ENCODE measurements at regions not wholly inside any gene's neighbourhood (a gene's known extent, or its start where the extent isn't known, plus 50 kb on each side); places are given as distances from the start of the nearest gene placed in this dataset.

DNA sequence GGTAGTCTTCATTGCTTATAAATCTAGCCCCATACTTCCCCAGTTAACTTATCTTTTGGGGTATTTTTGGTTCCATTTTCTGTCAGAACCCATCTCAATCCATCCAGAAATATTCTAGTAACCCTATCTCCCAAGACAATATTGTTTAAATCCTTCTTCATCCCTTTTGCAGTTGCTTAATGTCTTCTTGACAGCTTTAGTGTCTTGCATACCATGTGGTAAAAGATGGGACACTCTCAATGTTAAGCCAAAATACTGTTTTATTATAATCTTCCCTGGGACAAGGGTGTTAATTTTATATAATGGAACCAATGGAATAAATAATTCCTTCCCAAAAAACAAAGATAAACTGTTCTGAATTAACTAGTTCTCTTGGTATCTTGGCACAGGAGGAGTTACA, 450.2 kb downstream of the CCER1 start:
- no peak overlapping the region for H3K27ac ChIP-seq (ENCODE audit: insufficient read length, low read depth, low read length)
- H3K4me1 Mint-ChIP-seq, result no peaks in the 10 kb centered on the region
- no peaks in the 10 kb centered on the region for H3K23me2 ChIP-seq (ENCODE audit: insufficient read length, low read depth, low read length, poor library complexity, severe bottlenecking)
- no peak overlapping the region for H4K5ac ChIP-seq (ENCODE audit: insufficient read length, low read depth, low read length)
- H3K4me2 ChIP-seq (ENCODE audit: insufficient read depth, insufficient read length, low read length), result no peak overlapping the region
- H2AFZ ChIP-seq (ENCODE audit: low read length), result no peak overlapping the region
- no peaks in the 10 kb centered on the region for H4K20me1 ChIP-seq (ENCODE audit: control insufficient read depth, insufficient read depth, insufficient read length)
- H4K91ac ChIP-seq (ENCODE audit: insufficient read length, low read depth, low read length), result no peak overlapping the region
- TF ChIP-seq, protein P1, sequence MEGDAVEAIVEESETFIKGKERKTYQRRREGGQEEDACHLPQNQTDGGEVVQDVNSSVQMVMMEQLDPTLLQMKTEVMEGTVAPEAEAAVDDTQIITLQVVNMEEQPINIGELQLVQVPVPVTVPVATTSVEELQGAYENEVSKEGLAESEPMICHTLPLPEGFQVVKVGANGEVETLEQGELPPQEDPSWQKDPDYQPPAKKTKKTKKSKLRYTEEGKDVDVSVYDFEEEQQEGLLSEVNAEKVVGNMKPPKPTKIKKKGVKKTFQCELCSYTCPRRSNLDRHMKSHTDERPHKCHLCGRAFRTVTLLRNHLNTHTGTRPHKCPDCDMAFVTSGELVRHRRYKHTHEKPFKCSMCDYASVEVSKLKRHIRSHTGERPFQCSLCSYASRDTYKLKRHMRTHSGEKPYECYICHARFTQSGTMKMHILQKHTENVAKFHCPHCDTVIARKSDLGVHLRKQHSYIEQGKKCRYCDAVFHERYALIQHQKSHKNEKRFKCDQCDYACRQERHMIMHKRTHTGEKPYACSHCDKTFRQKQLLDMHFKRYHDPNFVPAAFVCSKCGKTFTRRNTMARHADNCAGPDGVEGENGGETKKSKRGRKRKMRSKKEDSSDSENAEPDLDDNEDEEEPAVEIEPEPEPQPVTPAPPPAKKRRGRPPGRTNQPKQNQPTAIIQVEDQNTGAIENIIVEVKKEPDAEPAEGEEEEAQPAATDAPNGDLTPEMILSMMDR (conservative IDR thresholded peaks at IDR 0.05), result no peak
- no peak overlapping the region for H2BK5ac ChIP-seq (ENCODE audit: insufficient read length, low read length)
- H3K9me3 ChIP-seq (ENCODE audit: control insufficient read depth, low read depth, low read length), result no peaks in the 10 kb centered on the region
- H3K4me3 Mint-ChIP-seq, result no peak overlapping the region
- H3K79me1 ChIP-seq (ENCODE audit: insufficient read depth, low read depth, low read length, poor library complexity, severe bottlenecking), result no peaks in the 10 kb centered on the region
- H3K27me3 Mint-ChIP-seq (ENCODE audit: low read depth), result no peaks in the 10 kb centered on the region
- H3K79me2 ChIP-seq (ENCODE audit: insufficient read depth, low read length), result no peaks in the 10 kb centered on the region
- no peak for DNase-seq
- no peak overlapping the region for H2BK15ac ChIP-seq (ENCODE audit: low read depth, low read length)
- no peak overlapping the region for H3K9ac ChIP-seq (ENCODE audit: extremely low read depth, insufficient read length, low read length)
- H3K27ac Mint-ChIP-seq, result no peak overlapping the region
- H3K4me1 ChIP-seq (ENCODE audit: insufficient read depth, low read length), result no peaks in the 10 kb centered on the region
- no peak overlapping the region for H3K4ac ChIP-seq (ENCODE audit: low read depth, low read length)
- H3K23ac ChIP-seq (ENCODE audit: insufficient read length, low read depth, low read length), result no peak overlapping the region
- H3K14ac ChIP-seq (ENCODE audit: insufficient read depth, low read length), result no peak overlapping the region
- H3K9me3 Mint-ChIP-seq, result peaks cover 0 to 6% of the 10 kb centered on the region in 2 experiments; a peak in 1 of 5 replicates
- H2BK20ac ChIP-seq (ENCODE audit: low read depth, low read length, poor library complexity, severe bottlenecking), result no peak overlapping the region
- H3K36me3 Mint-ChIP-seq (ENCODE audit: insufficient read depth in 1 of 3, low read depth in 3 of 3), result peaks cover 0 to 5% (median 0%) of the 10 kb centered on the region in 3 experiments; a peak in 2 of 7 replicates
- H4K8ac ChIP-seq (replicated peaks; ENCODE audit: insufficient read length, low read depth, low read length), result no peak overlapping the region
- H3K27me3 ChIP-seq (ENCODE audit: insufficient read depth, low read length), result no peaks in the 10 kb centered on the region
- no peak overlapping the region for H2AK5ac ChIP-seq (ENCODE audit: insufficient read length, low read length)
- H3K56ac ChIP-seq (ENCODE audit: insufficient read length, low read depth, low read length), result no peak overlapping the region
- H3T11ph ChIP-seq (ENCODE audit: low read length), result no peak overlapping the region
- H3K18ac ChIP-seq (ENCODE audit: insufficient read length, low read depth, low read length), result no peak overlapping the region
- no peak overlapping the region for H2BK120ac ChIP-seq (ENCODE audit: low read depth, low read length, poor library complexity, severe bottlenecking)
- no peak overlapping the region for H2BK12ac ChIP-seq (ENCODE audit: insufficient read length, low read depth, low read length)

Measured in H9 (cell line).